Fibroblast of skin of right biceps (primary cell): ENCODE measurements at regions not wholly inside any gene's neighbourhood (a gene's known extent, or its start where the extent isn't known, plus 50 kb on each side); places are given as distances from the start of the nearest gene placed in this dataset.

ENCODE experiments used
- DNase-seq: peaks from one replicate; pipeline ENCODE4 v3.0.0-alpha.2; 2013

DNA sequence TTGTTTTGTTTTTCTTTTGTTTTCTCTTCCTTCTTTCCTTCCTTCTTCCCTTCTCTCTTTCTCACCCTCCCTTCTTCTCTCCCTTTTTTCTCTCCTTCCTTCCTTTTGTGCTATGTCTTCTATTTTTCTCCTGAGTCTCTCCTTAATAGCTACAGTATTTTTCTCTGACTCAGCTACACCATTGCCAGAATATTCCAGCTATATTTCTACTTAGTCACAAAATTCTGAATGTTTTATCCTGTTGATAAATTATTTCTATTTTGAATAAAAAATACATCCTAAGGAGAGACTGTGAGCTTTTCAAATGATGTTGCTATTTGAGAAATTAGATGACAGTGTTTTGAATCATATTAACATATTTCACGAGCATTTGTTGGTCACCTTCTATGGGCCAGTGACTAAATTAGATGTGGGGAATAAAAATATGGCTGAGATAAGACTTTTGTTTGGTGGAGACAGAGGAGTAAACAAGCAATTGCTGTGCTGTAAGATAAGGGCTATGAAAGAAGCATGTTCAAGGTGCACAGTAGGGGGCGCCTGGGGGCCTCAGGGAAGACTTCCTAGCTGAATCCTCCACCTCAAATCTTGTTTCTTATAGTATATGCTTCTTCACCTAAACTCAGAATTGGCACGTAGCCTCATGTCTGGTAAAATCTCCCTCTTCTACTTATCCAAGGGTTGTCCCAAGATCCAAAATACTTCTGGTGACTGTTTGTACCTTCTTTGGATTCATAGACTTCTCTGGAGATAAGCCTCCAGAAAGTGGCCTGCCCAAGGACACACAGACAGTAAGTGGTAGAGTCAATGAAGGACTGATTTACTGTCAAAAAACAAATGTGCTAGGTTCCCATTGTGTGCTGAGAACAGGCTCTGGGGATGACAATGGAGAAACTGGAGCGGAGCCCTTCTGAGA is 115.5 kb upstream of the CREB5 start:
- peak; percentile 45 for DNase-seq

DNA sequence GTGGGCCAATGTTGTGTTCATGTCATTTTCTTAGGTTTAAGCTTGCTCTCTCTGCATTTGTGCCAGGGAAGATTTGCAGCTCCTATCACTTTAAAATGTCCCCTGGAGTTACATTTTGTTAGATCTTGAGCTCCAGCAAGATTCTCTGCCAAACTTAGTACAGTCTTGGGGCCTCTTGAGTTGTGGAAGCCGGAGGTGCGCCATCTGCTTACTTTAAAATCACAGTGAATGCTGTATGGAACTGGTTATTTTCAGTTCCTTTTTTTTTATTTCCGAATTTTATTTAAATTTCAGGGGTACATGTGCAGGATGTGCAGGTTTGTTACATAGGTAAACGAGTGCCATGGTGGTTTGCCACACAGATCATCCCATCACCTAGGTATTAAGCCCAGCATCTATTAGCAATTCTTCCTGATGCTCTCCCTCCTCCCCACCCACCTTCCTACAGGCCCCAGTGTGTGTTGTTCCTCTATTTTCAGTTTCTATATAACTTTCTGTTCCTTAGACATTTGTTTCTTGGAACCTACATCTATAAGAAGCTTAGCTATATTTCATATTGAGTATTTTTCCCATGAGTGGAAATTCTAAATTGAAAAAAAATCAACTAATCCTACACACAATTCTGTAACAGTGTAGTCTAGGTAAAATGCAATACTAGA is 114.4 kb upstream of the CREB5 start:
- DNase-seq, result no peak

- DNase-seq, result peak; percentile 61
Observed at GRCh38 chr7:28298870-28299518, 113.3 kb upstream of the CREB5 start.

GRCh38 chr7:28299556-28299955 is 112.8 kb upstream of the CREB5 start:
- no peak for DNase-seq

DNA sequence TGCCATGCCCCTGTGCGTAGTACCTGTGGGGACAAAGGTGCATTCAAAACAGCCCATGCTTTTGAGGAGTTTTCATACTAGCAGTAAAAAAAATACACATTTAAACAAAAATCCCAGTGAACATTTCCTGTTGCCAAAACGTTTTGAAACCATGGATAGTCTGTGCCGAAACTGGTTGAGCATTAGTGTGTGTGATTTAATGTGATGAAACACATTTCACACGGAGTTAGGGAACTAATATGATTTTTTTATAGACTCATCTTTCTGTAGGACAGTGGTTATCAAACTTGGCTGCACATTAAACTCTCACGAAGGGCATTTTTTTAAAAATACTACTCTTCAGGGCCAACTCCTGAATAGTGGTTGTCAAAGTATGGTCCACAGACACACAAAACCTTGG is 111.8 kb upstream of the CREB5 start:
- DNase-seq, result no peak

DNA sequence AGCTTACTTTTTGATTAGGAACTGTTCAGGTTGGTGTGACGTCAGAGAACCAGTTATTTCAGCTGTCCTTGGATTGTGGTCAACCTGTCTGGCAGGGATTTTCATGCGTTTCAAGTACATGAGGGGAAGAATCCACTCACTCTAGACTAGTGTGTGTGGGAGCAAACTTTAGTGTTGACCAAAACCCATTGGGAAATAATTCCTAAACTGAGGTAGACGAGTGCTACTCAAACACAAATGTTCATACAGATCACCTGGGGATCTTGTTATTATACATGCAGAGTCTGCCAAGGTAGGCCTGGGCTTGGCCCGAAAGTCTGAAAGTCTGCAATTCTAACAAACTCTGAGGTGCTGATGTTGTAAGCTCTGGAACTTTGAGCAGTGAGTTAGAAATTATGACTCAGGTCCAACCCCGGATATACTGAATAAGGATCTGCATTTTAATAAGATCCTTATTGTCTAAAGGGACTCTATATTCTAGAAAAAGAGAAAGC is 111.1 kb upstream of the CREB5 start:
- DNase-seq, result peak; percentile 62

DNA sequence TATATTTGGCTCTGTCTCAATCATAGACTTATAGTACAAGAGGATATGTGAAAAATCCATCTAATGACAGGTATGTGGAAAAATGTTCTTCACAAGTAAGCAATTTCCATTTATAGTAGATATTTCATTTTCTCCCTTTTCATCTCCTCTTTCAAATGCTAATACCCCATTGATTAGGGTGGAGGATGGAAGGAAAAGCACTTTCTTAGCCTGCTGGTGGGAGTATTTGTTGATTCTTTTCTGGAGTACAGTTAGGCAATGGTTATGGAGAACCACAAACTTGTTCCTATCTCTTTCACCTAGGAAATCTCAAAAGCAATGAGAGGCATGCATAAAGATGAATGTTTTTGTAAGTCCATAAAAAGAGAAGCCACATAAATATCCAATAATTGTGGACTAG is 108.0 kb upstream of the CREB5 start:
- DNase-seq, result no peak

DNA sequence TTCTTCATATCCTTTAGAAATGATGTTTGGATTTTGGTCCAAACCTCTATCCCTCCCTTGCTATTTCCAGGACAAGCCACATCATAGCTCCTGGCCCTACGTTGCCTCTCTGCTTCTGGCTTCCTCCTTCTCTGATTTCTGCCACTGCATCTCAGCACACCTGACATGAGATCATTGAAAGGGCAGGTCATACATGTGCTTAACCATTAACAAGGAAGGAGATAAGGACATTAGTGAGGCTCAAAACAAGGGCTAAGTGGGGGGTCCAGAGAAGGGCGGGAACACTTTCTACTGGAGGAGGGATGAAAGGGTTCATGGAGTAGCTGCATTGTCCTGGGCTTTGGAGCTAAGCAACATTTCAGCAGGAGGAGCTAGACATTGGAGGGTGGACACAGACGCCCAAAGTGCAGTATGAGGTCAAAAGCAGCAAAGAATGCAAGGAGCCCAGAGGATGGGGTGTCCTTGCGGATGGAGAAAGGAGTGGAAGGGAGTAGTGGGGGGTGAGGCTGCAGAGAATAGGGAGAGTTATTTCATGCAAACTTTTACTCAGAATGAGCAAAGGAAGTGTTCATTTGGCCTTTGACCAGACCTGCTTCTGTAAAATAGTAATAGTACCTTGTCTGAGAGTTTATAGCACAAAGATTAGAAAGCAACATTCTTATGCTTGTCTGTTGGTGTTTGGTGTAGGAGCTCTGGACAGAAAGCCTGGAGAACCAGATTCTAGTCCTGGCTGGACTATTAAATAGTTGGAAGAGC is 102.4 kb upstream of the CREB5 start:
- DNase-seq, result no peak

DNA sequence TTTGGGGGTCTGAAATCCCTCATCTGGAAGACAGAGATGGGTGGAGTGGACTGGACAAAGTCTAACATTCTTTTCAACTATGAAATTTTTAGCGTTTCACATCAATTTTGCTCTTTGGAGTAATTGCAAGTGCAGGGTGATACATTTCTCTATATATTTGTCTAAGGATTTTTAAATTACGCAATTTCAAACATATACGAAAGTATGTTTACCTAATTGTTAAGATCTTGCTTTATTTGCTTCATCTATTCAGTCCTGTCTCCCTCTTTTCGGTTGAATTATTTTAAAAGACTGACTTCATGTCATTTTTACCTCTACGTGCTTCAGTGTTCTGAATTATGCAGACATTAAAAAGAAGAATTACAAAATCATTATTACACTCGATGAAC is 101.9 kb upstream of the CREB5 start:
- no peak for DNase-seq

- no peak for DNase-seq
Observed at GRCh38 chr7:28311670-28312069, 100.6 kb upstream of the CREB5 start.

DNA sequence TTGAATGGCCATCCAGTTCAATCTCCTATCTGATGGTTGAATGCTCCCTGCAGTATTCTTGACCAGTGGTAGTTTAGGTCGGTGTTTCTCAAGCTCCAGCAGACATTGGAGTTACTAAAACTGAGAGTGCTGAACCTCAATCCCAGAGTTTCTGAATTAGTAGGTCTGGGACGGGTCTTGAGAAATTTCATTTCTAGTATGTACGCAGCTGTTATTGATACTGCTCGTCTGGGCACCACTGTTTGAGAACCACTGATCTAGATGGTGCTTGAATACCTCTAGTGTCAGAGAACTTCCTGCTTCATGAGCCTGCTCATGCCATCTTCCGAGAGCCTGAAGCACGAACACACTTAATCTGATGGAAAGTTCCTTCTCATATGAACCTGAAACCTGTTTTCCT is 99.4 kb upstream of the CREB5 start:
- DNase-seq, result no peak

- DNase-seq, result no peak
Observed at GRCh38 chr7:28314841-28315240, 97.5 kb upstream of the CREB5 start.

DNA sequence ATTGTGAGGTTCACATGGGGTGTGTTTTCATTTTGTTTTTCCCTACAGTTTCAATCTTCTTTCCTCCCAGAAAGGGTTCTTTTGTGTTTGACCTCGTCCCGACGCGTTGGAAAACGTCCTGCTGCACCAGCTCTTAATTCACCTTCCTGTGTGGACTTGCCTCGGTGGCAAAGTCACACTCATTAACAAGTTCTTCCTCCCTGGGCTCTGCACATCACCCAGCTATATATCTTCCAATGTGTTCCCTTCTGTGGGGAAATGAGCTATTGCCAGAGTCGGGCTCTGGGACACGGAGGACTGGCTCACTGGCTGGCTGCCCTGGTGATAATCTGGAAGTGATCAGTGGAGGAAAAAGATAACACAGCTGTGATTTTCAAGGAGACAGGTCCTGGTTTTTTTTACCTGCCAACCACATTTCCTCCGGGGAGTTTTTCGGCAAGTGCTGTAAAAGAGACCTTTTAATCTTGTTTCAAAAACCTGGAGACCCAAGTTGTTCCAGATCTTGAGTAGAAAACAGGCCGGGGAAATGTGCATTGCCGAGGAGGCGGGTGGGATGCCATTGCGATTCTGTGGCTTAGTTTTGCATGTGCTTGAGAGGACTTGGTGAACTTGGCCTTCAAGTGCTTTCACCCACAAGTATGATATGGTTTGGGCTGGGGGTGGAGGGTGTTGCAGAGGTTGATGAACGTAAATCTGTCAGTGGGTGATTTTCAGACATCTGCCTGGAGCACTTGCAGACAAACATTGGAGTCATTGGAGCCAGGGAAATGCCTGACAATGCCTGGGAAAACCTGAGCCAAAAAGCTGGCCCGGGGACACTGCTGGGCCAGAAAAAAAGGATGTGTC is 96.5 kb upstream of the CREB5 start:
- peak; percentile 74 for DNase-seq

- peak; percentile 75 for DNase-seq
Observed at GRCh38 chr7:28316489-28316888, 95.8 kb upstream of the CREB5 start.

DNA sequence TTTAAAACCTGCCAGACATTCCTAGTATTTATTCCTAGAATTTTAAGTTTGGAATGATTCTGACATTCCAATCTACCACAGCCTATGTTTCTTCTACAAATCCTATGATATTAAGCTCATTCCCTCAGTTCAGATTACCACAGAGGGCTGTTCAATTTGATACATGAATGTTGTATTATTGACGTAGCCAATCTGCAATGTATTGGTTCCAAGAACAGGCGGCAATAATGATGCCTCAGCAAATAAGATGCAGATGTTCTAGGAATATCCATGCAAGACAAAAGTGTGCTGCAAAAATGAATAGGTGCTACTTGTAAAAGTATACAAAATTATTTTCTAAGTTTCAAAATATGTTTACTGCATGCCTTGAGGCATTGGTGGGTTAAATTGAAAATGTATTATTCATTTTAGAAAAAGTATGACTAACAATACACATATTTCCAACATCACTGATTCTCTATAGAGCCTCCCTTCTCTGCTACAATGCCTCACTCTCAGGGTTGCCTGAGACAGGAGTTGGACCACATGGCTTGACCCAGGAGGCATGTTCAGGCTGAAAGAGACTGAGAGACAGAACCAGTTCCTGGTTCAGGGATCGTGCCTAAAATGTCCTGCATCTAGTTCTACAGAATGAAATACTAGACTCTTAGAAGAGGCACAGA is 94.1 kb upstream of the CREB5 start:
- peak; percentile 17 for DNase-seq

- DNase-seq, result no peak
Observed at GRCh38 chr7:28323833-28324232, 88.5 kb upstream of the CREB5 start.

DNA sequence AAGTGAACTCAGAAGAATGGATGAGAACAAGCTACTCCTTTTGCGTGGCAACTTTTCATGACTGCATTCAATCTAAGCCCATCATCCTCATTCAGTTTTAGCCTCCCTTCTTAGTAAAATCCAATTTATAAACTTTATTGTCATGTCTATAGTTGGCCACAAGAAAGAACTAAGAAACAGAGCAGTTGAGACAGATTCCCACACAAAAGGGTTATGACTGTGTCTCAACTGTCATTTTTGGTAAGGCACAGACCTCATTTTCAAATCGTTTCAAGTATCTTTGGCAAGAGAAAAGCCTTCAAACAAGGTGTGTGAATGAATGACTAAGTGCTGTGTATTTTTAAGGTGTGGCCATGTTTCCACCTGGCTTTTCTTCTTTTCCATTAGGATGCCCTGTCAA is 84.2 kb upstream of the CREB5 start:
- DNase-seq, result no peak

DNA sequence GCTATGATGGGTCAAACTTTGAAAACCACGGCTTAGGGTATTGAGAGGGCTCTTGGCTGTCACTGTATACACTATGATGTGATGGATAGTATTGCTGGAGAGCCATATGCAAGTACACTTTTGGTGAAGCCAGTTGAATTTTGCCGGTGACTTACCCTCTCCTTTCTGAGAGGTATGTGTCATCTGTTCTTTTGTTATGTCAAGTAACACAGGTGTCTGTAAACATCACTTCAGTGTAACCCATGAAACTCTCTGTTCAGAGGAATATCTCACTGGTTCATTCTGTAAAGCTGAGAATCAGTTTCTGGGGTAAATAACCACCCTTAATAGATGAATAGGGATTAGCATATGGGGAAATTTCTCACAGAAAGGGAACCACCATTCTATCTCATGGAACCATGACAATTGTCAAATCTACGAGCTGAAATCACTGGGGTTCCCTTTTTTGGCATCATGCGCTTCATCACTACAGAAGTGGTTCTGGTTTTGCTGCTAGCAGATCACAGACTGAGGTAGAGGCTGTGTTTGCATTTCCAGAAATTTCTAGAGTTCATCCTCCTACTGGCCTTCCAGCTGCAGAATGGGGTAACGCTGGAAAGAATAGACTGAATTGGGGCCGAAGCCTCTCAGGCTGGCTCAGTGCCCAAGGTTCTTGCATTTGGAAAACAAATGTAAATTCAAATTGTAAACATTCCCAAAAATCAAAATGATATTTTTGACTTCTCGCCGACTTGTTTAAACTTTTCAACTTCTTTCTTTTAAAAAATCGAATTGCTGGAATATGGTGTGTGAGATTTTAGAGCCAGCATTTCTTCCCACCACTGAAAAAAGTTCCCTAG is 83.3 kb upstream of the CREB5 start:
- DNase-seq, result no peak

- DNase-seq, result peak; percentile 41
Observed at GRCh38 chr7:28329661-28330363, 82.5 kb upstream of the CREB5 start.
